NCI-H2196 treated with DMSO at 0.1 percent for 48 hours (cell line): ENCODE measurements at regions not wholly inside any gene's neighbourhood (a gene's known extent, or its start where the extent isn't known, plus 50 kb on each side); places are given as distances from the start of the nearest gene placed in this dataset.

Experiments used
- DNase-seq: peaks from one replicate; lab custom pipeline; 2025; ENCODE audit not compliant: unreplicated experiment; lab: John Stamatoyannopoulos, UW

DNA sequence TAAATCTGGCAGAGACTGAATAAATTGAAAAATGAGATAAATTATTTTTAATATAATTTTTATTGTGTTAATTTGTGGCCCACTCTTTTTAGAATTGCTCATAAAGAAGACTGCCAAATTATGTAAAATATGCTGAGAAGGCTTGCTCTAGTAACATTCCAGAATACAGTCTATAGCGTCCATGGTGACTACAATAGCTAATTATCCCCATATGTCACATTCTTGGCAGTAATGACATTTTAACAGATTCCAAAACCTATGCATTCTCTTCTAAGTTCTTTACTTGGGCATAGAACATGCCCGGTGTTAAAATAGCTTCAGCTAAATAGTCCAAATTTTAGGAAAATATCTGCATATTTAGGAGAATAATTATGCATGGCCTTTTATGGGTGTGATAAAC, 697.0 kb upstream of the SEMA6A start:
- DNase-seq = no peak

DNA sequence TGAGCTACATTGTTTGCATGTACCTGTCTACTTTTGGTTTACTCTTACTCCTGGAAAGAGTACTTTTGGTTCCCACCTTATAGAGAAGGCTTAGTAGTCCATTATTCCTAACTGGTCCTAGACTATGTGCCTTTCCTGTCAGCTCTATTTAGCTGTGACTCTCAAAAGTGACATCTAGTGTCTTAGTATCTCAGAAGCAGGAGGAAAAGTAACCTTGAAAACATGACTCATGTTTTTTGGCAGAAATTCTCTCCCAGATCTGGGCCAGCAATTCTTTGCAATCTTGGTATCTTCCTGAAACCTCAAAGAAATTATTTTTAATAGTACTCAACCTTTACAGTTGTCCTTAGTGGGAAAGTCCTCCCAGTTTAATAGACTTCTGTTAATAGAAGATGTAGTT, 691.7 kb upstream of the SEMA6A start:
- DNase-seq = no peak

GRCh38 chr5:117263231-117263630, 688.6 kb upstream of the SEMA6A start:
- DNase-seq = no peak

- DNase-seq = no peak
Observed at GRCh38 chr5:117262572-117263131, 688.0 kb upstream of the SEMA6A start.

- no peak for DNase-seq
Observed at GRCh38 chr5:117261948-117262571, 687.4 kb upstream of the SEMA6A start.

DNA sequence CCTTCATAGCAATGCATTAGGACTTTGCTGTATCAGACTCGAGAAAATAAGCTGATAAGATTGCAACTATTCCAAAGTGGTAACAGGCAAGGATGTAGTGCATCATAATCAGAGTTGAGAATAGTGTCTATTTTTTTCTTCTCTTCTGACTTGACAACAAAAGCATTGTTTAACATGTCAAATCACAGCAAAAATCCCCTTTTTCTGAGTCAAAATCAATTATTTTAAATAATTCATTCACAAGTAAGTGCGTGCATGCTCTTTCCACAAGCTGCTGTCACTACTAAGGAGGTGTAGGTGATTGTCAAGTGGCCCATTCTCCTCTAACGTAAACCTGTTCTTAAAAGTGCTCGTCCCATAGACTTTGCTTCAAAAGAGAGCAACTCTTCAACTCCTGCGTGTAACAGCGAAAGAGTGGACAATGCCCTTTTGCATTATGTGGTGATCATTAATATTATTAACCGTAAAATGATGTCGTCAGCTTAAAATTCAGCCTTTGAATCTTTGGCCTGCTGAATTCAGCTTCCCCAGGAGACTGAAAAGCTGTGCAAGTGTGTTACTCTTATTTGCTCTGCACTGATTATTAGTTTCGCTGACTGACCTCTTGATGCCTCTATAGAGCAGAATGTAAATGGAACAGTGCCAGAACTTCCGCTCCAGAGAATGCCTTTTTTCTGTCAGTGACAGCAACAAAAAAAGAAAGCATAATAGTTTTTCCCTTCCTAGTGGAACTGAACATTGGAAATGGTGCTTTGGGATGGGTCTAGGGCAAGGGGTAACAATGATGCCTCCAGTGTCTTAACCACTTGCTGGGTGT, 680.8 kb upstream of the SEMA6A start:
- no peak for DNase-seq

DNA sequence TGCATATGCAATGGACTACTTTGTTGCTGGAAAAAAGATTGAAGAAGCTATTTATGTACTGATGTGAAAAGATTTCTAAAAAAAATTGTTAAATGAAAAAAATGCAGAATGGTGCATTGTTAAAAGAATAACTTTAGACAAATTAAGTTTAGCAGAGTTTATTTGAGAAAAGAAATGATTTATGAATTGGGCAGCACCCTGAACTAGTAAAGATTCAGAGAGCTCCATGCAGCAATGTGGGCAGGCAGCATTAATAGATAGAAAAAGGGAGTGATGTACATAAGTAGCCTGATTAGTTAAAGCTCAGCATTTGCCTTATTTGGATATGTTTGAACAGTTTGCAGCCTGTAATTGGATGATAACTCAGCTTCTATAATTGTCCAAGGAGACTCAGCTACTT, 677.9 kb upstream of the SEMA6A start:
- DNase-seq = no peak

DNA sequence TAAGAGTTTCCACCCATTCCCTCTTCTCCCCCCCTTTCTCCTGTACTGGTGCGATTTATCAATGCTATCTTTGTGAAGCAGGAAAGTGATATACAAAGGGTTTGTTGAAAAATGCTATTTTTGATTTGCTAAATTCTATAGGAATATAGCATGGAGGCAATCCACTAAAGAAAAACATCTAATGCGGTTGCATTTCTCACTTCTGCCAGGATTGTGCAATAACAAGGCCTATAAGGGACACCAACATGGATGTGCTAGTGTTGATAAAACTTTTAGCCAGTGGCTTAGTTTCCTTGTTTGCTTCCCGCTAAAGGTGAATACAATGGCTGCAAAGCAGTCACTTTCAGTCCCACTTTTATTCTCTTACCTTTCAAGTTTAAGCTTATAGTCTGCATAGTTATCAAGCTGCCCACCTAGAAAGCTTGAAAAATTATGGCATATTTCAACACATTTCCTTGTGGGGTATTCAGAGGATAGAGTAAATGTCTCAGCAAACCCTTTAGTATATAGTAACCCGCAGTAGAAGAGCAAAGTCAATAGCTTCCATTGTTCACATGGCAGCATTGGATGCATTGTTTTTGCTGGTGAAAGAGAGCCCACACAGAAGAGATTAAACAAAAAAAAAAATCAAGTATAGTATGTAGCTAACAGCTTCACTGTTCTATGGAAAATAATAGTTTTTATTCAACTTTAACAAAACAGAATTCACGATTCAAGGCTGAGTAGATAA, 674.6 kb upstream of the SEMA6A start:
- no peak for DNase-seq

DNA sequence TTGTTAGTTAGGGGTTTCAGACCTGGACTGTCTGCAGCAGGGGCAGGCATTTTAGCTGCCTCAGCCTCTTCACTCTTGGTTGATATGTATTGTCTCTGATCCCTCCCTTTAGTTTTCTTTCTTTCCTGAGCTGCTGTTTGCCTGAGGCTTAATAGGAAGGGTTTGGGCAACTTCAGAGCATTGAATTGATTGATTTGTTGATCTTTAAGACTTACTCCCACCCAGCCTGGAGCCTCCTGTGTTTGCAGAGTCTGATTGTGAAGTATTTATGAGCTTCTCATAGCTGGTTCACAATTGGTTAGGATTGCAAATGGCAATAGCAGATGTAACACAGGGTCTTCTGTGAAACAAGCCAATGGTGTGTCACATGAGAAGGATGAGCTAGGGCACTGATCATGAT, 671.8 kb upstream of the SEMA6A start:
- no peak for DNase-seq

DNA sequence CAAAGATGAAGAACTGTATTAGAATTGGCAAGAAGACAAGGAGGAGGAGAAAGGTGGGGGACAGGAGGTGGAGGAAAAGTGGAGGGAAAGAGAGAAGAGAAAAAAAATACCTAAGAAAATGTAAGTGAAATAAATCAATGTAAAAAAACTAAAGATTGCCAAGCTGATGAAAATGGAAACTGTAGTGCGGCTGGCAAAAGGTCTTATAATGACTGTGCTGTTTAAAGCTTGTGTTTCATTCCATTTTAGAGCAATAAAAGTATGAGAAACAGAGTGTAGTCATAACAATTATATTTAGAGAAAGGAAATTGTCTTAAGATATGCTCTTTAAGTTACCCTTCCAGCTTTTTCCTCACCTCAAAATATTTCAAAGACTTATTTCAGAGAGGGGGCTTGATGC, 670.5 kb upstream of the SEMA6A start:
- no peak for DNase-seq

DNA sequence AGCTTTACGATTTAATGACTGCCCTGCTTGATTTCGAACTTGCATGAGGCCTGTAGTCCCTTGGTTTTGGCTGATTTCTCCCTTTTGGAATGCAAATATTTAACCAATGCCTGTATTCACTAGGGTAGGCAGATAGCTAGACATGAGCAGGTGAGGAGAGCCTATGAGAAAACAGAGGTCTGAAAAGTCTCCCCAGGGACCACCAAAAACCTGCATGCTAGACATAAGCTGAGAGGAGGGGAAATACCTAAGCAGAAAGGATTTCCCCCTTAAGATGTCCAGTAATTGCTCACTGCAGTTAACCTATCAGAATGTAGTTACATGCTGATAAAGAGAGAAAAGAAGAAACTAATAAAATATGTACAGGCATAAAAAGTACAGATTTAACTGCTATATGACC, 667.4 kb upstream of the SEMA6A start:
- no peak for DNase-seq

GRCh38 chr5:117236941-117237340, 662.3 kb upstream of the SEMA6A start:
- DNase-seq = no peak

DNA sequence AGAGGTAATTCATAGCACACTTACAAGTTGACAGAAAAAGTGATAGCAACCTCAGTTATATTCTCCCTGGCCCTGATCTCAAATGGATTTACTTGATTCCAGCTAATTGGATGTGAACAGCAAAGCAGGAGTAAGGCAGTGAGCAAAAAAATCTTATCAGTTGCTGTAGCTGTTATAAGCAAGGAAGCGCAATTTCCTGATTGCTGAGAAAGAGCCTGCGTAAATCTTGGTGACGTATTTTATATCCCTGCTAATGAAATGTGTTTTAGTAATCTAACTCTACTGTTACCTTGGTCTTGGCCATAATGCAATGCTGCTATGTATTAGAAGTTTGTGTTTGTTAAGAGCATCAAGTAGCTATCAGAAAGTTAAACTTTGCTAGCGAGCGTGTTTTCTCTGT, 661.2 kb upstream of the SEMA6A start:
- no peak for DNase-seq

DNA sequence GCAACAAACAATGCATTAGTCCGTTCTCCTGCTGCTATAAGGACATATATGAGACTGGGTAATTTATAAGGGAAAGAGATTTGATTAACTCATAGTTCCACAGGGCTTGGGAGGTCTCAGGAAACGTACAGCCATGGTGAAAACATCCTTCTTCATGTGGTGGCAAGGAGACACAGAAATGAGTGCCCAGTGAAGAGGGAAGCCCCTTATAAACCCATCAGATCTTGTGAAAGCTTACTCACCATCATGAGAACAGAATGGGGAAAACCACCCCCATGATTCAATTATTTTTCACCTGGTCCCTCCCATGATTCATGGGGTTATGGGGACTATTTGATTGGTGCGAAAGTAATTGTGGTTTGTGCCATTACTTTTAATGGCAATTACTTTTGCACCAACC, 655.8 kb upstream of the SEMA6A start:
- DNase-seq = no peak

GRCh38 chr5:117220730-117221129, 646.1 kb upstream of the SEMA6A start:
- DNase-seq = no peak

DNA sequence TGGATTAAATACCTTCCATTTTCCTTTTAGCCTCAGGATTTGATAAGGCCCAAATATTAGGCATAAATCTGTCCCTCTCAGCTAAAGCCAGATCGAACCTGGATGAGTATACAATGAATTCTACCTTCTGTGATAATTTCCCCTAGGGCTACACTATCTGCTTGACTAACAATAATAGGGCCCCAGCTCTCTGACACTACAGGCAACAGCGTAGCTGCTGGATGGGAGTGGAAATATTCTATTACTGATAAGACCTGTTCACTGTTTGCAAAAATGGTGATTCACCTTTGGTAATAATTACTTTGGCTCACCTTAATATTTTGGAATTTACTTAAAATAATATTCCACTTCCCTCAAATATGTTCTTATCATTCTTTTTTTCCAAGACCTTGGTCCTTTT, 644.2 kb upstream of the SEMA6A start:
- DNase-seq = no peak

DNA sequence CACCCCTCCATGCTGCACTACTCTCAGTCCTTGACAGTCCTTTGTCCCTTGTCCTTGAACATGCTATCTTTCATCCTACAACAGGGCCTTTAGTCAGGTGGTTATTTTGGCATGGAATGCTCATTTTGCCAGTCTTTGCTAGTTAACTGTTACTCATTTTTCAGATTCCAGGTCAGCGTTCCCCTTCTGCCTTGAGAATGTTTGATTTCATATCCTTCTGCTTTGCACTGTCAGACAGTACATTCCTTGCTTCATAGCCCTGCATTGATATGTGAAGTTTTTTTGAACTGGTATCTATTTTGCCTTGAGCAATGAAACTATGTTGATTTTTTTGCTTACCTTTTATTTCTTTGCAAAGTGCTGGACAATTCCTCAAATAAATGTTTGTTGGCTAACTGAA, 638.2 kb upstream of the SEMA6A start:
- DNase-seq = no peak

DNA sequence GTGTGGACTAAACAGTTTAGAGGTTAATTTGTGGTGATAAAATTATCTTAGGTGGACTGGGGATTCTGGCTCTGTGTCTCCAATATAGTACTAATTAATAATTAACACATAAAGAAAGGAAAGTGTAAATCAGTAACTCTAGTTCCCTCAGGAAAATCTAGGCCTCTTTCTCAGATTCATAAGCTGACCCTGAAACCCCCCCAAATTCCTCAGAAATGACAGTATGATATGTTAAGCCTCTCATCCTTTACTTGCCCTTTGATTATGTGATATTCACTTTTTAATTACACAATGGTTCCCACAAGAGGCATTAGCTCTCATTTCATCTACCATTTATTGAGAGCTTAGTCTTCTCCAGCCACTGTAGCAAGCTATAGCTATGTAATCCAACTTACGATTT, 636.2 kb upstream of the SEMA6A start:
- no peak for DNase-seq

GRCh38 chr5:117209479-117209878, 634.9 kb upstream of the SEMA6A start:
- DNase-seq = no peak

GRCh38 chr5:117207088-117207668, 632.6 kb upstream of the SEMA6A start:
- DNase-seq = no peak

GRCh38 chr5:117205894-117206293, 631.3 kb upstream of the SEMA6A start:
- no peak for DNase-seq
